GM20000 (cell line): ENCODE measurements at regions not wholly inside any gene's neighbourhood (a gene's known extent, or its start where the extent isn't known, plus 50 kb on each side); places are given as distances from the start of the nearest gene placed in this dataset.
"Not testable (repeated sequence)": the region's sequence is repeated elsewhere in the genome, so short reads cannot be mapped to it uniquely, and the experiment has no call there.

ENCODE experiments used
- DNase-seq: peaks from one replicate; pipeline ENCODE4 v3.0.0; 2012; ENCODE audit warnings: low spot score
- TF ChIP-seq, protein P1 (sequence below): IDR thresholded peaks from 2 replicates; pipeline ENCODE4 v1.5.1; 2012; ENCODE audit warnings: mild to moderate bottlenecking, control low read depth; ENCODE audit errors: extremely low read depth, missing control alignments

DNA sequence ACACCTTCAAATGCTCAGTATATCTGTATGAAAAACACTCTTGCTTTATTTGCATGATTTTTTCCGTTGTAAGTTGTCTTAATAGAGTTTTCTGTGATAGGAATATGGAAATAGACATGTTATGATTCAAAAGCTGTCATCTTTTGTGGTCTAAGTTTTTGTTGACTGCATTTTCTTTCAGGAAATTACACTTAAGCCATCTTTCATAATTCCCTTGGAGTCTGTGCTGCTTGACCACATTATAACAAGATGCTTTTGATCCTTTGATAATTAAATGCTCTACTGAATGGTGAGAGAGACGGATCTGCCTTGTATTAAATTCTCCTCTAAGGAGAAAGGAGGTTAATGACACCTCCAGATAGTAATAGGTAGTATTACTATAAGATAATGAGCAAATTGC, 272.8 kb upstream of the DAAM1 start:
- no peak for DNase-seq
- TF ChIP-seq, protein P1, sequence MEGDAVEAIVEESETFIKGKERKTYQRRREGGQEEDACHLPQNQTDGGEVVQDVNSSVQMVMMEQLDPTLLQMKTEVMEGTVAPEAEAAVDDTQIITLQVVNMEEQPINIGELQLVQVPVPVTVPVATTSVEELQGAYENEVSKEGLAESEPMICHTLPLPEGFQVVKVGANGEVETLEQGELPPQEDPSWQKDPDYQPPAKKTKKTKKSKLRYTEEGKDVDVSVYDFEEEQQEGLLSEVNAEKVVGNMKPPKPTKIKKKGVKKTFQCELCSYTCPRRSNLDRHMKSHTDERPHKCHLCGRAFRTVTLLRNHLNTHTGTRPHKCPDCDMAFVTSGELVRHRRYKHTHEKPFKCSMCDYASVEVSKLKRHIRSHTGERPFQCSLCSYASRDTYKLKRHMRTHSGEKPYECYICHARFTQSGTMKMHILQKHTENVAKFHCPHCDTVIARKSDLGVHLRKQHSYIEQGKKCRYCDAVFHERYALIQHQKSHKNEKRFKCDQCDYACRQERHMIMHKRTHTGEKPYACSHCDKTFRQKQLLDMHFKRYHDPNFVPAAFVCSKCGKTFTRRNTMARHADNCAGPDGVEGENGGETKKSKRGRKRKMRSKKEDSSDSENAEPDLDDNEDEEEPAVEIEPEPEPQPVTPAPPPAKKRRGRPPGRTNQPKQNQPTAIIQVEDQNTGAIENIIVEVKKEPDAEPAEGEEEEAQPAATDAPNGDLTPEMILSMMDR = no peak

DNA sequence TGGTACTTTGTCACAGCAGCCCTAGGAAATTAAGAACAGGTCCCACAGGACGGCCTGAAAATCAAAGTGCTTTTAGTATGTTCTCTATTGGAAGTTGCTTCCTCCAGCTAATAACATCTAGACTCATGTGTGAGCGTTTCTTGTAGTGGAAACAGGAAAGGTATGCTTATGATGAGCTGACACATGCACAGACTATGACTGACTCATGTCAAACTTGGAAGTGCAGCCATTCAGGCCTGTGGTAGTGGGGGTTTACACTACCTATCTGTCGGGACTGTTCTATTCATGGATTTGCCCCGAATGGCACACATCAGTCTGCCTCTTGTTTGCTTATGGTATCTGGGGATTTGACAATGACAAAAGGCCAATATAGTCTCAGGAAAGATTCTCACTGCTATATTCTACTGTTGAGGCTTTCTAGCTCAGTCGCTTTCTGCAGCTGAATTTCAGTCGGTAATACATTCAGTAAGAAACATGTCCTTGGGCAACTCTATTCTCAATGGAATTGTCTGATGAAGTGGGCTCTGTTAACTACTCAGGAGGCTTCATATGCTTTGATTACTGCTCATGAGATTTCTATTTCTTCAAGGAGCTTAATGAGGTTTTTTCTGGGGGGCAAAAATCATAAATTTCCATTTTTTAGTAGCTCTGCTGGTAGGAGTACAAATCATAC, 270.3 kb upstream of the DAAM1 start:
- TF ChIP-seq, protein P1 = no peak
- DNase-seq = no peak

DNA sequence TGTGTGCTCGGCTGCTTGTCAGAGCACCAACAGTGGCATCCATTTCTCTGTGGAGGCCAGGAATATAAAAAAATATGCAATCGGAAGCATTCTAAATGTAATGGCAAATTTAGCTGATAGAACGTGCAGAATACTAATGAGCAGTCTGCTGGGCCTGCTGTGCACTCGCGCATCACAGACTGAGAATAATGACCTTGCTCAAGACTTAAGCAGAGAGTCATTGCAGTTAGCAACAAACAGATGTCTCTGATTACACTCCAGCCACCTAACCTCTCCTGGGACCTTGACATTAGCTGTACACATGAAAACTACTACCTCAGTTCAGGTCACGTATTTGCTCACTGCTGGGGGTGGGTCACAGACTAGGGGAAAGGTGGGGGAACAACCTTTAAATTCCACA, 269.2 kb upstream of the DAAM1 start:
- TF ChIP-seq, protein P1 = no peak
- DNase-seq = no peak

DNA sequence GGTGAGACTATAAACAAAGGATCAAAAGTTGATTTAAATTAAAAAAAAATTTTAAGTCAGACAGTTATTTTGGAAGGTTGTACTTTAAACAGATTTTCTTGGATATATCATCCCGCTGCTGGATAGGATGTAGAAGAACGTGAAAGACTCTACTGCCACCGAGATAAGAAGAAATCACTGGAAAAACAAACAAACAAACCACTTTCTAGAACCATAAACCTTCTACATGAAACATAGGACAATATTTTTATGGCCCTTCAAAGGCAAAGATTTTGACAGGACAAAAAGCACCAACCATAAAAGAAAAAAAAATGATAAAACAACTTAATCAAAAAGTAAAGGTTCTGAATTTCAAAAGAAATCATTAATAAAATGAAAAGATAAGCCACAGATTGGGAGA, 268.2 kb upstream of the DAAM1 start:
- TF ChIP-seq, protein P1 = no peak
- no peak for DNase-seq

DNA sequence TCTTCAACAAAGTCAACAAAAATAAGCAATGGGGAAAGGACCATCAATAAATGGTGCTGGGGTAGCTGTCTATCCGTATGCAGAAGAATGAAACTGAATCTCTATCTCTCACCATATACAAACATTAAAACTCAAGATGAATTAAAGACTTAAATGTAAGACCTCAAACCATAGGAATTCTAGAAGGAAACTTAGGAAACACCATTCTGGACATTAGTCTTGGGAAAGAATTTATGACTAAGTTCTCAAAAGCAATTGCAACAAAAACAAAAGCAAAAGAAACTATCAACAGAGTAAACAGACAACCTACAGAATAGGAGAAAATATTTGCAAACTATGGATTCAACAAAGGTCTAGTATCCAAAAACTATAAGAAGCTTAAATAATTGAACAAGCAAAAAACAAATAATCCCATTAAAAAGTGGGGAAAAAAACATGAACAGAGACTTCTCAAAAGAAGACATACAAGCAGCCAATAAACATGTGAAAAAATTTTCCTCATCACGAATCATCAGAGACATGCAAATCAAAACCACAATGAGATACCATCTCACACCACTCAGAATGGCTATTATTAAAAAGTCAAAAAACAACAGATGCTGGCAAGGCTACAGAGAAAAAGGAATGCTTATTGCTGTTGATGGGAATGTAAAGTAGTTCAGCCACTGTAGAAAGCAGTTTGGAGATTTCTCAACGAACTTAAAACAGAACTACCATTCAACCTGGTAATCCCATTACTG, 266.1 kb upstream of the DAAM1 start:
- DNase-seq = not testable (repeated sequence)

DNA sequence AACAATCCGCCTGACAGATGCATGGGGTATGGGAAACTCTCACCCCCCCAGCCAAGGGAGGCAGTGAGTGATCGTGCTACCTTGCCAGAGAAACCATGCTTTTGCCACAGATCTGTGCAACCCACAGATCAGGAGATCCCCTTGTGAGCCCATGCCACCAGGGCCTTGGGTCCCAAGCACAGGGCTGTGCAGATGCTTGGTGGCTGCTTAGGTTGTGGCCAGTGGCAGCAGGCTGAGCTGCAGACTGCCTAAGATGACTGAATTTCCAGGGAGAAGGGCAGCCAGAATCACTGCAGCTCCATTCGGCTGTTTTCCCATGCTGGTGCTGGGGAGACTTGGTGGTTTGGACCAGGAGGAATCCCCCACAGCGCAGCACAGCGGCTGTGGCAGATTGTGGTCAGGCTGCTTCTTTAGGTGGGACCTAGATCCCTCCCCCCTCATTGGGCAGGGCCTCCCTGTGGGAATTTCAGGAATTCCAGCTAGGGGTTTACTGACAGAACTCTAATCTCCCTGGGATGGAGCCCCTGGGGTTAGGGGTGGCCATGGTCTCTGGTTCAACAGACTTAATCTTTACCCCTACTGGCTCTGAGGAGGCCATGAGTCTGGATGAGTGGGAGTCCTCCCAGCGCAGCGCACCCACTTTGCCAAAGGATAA, 264.6 kb upstream of the DAAM1 start:
- DNase-seq = no peak
- TF ChIP-seq, protein P1 = no peak

DNA sequence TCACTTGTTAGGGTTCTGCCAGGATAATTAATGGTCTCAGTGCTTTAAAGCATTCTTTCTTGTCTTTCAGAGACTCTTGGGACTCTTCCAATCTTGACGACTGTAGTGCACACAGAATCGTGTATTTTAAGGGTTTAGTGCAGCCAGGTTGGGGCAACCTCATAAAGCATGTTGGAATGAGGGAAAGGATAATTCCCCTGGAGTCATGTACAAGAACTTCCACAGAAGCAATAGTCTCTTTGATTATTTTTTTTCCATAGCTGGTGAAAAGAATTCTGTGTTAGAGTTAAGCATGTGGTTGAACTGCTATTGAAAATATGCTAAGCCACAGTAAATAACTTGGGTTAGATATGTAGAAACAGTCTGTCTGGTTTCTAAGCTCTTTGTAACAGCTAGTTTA, 246.8 kb upstream of the DAAM1 start:
- TF ChIP-seq, protein P1 = no peak
- DNase-seq = no peak
